Esophagus squamous epithelium (tissue), 4 donors: ENCODE measurements at regions not wholly inside any gene's neighbourhood (a gene's known extent, or its start where the extent isn't known, plus 50 kb on each side); places are given as distances from the start of the nearest gene placed in this dataset.

ENCODE experiments used
- CTCF ChIP-seq, 6 experiments: fragments of 450-650 bp in 4 of 6; fragments of 200-600 bp in 2 of 6; sonication (generic) in 2 of 6; IDR thresholded peaks; one replicate each; pipeline ENCODE4 v1.5.1; 2016 to 2019; ENCODE audit warnings: antibody characterized with exemption in 6 of 6, mild to moderate bottlenecking in 4 of 6, moderate library complexity in 4 of 6
- POLR2A ChIP-seq, 4 donors: fragments of 450-650 bp; IDR thresholded peaks; one replicate each; pipeline ENCODE4 v1.6.1; 2017; ENCODE audit warnings: antibody characterized with exemption in 4 of 4, mild to moderate bottlenecking in 4 of 4, moderate library complexity in 3 of 4

GRCh38 chr1:105017587-105017986, 1267.9 kb downstream of the AMY1C start:
- no peak for TF ChIP-seq POLR2A (IDR thresholded peaks at IDR 0.05)
- no peak for TF ChIP-seq CTCF (IDR thresholded peaks at IDR 0.05)
